Stimulated activated CD8-positive, alpha-beta memory T cell treated with anti-CD3 and anti-CD28 coated beads, Interleukin-12 subunit alpha, Interleukin-12 subunit beta, amount 100 ng/mL, for 24 hours (primary cell): ENCODE measurements at regions not wholly inside any gene's neighbourhood (a gene's known extent, or its start where the extent isn't known, plus 50 kb on each side); places are given as distances from the start of the nearest gene placed in this dataset.

Experiments
- DNase-seq: peaks from one replicate; pipeline ENCODE4 v3.0.0-alpha.2; 2020; ENCODE audit errors: extremely low read depth

DNA sequence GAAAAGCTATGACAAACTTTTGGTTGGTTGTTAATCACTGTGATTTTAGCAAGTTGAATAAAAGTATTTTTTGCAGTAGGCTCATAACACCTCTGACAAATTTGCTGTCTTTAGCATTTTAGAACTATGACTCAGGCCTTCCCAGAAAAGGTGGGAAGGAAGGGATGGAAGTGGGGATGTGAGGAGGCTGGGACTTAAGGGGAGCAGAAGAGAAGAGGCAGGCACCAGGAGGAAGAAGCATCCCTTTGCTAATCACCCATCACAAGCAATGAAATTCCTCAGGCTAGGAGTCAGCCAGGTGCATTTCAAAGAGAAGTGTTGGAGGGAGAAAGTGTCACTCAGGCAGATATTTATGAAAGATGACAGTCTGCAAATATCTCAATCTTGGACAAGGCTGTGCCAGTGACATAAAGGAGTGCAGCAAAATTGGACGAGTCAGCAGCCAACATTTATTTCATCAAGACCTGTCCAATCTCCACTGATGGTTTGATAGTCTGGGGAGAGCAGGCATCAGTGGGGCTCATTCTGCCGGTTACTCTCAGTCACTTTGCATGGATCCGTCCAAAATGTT, 337.3 kb upstream of the ARRDC4 start:
- DNase-seq, result no peak

DNA sequence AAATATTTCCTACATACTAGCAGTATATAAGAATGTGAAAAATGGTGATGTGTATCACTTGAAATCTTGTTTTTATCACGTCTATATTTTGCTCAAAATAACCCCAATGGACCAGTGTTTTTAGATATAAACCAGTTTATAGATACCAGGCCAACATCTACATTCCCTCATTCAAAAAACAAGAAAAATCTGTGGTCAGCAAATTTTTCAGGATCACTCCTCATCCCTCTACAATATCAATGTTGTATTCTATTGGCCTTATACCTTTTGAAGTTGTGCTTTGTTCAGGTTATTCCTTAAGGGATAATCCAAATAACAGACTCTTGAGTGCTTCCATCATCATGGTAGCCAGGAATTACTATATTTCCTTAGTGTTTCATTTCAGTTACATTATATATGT, 332.9 kb upstream of the ARRDC4 start:
- no peak for DNase-seq

DNA sequence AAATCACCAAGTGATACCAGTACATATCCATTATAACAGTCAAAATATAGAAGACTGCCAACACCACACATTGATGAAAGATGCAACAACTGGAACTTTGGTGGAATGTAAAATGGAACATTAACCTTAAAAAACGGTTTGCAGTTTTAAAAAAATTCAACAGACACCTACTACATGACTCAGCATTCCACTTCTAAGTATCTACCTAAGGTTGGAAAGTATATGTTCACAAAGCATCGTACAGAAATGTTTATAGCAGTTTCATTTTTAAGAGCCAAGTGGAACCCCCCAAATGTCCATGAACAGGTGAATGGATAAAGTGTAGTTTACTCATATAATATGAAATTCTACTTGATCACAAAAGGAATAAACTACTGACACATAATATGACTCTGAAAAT, 314.7 kb upstream of the ARRDC4 start:
- DNase-seq, result no peak

DNA sequence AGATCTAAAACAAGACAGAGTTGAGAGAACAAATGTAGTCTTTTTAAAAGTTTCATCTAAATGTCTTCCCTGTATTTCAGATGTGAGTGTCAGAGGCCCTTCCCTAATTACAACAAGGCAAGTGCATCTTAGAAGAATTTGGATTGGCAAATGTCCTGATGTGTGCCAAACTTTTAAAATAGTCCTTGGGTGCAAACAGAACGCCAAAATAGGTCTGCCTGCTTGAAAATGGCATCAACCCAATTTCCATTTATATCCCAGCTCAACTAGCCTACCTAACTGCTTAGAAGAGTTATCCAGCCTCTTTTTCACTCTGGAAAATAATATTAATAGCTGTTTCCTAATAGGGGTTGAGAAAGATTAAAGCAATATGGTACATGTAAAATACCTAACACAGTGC, 311.8 kb upstream of the ARRDC4 start:
- DNase-seq, result no peak

DNA sequence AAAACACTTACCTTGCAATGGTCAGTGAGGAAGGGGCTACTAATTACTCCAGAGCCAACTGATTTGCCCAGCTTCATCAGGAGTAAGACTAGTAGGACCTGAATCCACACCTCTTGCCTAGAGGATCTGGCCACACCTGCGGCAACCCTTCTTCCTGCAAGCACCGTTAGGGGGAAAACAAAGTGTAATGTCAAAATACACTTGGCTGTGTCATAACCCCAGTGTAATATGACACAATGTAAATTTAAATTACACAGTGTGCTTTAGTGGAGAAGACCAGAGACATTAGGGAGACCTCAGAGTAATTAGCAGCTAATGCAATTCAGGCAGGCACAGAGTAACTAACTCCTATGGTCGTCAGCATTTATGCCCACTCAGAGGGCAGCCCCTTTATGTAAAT, 308.5 kb upstream of the ARRDC4 start:
- no peak for DNase-seq

DNA sequence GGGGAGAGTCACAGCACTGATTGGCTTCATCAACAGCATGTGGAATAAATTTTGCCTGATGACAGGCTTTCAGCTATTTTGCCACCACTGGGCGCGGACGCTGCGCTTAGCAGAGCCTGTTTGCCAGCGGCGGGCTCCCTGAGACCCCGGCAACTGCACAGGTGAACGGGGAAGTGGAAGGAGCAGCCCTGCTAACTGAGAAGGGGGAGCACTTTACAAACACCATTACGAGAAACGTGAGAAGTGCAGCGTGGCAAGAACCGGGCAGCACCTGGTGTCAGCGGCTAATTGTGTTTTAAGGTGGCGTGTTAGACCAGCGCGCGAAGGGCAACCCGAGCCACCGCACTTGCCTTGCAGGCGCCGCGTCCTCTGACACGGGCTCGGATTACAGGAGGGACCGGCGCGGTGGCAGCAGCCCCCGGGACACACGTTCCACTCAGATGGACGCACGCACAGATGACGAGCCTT, 307.8 kb upstream of the ARRDC4 start:
- DNase-seq, result no peak

DNA sequence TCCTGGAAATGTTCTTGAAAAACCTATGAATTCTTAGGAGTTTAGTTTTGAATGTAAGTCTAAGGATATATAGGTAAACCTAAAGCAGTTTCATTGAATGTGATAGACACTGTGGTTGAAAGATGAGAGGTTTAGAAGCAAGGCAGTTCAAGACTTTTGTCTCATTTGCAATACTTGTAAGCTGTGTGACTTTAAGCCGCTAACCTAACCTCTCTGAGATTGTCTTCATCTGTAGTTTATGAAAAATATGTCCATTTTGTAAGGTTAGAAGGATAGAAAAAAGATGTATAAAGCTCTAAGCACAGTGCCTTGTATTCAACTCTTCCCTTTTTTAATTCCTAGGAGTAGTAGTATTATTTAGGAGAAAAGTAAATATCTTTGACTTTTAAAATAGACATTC, 306.6 kb upstream of the ARRDC4 start:
- no peak for DNase-seq

DNA sequence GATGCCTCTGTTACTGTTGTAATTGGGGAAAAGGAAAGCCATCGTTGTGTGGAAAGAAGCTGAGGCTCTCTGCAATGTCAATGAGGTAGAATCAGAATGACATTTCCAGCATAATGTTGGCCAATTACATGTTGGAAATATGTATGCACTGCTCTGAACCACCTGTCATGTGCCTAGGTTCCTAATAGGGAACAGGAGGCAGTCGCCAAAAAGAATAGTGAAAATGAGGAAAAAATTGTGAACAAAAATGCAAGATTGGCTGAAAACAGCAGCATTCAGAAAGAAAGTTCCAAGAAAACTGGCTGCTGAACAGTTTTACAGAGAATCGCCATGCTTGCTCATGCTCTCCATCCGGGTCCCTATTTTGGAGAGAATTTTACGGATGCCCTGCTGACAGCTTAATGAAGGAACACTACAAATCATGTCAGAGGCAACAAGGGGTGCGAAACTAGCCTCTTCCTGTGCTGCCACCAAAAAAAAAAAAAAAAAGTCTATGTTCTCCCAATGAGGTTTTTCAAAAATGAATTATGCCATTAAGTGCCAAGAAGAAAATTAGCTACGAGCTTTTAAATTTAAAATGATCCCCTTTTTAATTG, 305.9 kb upstream of the ARRDC4 start:
- no peak for DNase-seq

DNA sequence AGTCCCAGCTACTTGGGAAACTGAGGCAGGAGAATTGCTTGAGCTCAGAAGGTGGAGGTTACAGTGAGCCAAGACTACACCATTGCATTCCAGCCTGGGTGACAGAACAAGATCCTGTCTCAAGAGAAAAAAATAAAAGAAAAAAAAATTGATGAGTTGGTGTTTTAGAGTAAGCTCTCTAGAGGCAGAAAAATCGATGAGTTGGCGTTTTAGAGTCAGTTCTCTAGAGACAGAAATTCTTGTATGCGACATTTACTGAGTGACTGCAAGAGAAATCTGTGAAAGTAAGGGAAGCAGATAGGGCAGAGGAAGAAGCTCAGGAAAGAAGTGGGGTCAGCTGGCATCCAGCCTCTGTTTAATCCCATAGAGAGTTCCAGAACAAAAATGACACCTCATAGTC, 298.7 kb upstream of the ARRDC4 start:
- DNase-seq, result no peak

DNA sequence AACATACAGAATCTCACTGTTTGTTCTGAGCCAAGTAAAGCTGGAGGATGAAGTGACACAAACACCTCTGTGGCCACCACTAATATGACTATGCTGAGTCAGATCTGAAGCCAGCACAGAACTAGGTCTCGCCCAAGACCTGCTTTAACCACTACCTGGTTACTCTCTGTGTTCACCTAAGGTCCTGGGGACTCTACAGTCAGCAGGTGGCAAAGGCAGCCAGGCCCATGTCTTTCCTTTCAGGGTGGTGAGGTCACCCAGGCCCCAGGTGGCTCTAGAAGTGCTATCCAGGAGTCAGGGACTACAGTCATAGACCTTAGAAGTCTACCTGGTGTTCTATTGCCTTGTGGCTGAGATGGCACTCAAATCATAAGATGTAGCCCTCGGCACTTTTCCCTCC, 287.9 kb upstream of the ARRDC4 start:
- no peak for DNase-seq

DNA sequence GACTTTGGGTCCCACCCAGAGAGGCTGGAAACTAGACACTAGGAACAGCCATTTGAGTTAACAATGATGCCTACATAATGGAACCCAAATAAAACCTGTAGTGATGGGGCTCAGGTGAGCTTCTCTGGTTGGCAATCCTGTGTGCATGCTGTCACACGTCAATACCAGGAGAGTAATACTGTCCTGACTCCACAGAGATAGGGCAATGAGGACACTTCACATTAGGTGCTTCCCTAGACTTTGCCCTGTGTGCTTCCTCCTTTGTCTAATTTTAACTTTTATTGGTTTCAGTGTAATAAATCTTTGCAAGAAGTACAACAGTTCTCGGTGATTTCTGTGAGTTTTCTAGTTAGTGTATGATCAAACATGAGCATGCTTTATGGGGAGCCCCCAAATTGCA, 281.8 kb upstream of the ARRDC4 start:
- DNase-seq, result no peak

DNA sequence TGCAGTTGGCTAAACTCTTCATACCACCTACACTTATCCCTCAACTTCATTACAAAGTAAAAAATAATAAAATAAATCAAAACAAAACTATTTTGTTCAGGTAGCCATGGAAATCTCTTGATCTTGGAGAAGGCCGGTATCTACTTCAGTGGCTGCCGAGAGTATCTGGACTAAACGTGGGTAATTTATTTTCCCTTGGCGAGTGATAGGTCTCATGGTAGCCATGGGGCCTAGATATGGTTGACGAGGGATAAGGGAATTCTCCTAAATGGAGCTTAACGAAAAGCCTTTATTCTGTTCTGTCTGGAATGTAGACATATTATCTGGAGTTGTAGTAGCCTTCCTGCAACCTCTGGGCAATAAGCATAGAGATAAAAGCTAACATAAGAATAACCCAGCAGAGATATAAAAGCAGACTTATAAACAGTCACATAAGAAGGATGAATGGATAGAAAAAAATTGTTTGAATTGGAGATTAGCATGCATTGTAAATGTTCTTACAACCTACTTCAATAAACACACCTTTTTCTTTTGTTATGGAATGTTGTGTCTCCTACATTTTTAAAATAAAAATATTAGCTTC, 281.3 kb upstream of the ARRDC4 start:
- no peak for DNase-seq

DNA sequence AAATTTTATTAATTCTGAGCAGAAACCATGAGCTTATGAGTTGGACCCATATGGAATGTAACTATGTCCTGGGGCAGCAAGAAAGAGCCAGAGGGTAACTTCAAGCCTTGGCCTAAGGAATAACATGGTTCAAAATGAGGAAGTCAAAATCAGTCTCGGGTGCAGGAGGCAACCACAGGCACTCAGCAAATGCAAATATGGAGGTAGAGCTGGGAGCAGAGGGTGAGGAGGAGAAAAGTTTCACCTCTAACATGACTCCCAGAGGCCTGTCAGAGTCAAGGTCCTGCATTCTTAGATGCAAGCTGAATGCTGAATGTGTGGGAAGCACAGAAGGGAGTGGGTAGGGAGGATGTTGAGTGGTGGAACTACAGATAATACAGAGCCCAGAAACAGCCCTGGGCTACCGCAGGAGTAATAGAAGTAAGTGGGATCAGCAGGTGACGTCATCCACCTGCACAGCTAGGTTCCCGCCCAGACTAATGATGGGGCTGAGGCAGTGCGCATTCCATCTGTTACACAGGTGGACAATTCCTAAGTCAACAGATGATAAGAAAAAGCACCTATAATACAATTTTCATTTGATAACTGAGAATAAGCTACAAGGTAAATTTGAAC, 279.8 kb upstream of the ARRDC4 start:
- no peak for DNase-seq

DNA sequence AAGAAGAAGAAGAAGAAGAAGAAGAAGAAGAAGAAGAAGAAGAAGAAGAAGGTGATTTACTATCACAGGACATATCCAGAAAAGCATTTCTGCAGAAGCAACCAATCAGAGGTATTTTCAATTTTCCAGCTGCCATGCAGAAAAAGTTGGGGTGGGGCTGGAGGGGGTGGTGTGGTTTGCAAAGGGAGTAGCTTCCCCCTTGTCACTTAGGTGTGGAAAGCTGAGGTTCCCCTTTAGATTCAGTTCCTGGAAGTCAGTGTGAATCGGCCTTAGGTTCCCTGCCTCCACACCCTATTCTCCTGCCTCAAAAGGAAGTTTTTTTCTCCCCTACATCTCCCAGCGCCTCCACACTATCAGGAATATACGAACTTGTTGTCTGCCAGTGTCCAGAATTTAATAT, 276.7 kb upstream of the ARRDC4 start:
- DNase-seq, result no peak

DNA sequence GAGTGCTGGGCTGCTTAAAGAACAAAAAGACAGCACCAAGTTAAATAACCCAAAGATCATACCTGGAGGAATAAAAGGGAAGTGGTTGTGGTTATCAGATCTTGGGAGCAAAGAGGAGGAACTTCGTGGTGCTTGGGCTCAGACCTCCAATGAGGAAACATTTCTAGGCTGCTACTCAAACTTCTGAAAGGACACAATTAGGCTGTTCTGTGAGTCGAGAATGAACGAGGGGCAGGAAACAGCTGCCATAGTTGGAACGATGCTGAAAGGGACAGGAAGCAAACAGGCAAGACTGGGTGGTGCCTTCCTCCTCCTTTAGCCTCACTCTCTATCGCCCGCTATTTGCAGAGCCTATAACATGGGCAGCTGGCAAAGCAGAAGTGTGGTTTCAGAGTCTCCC, 276.3 kb upstream of the ARRDC4 start:
- no peak for DNase-seq

DNA sequence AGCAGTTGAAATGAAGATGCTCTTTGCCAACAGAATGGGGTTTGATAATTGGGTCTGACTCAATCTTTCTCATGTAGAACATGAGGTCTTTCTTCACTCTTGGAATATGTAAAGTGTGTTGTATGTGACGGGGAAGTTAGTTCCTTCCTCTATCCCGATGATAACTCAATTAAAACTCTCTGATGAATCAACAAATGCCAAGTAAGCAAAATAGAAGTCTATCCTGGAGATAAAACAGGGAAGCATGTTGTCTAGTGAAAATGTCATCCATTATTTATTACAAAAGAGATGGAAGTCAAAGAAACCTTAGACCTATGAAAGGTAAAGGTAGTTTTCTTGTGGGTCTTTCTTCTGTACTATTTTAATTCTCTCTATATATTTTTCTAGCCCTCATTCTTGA, 274.2 kb upstream of the ARRDC4 start:
- DNase-seq, result no peak

DNA sequence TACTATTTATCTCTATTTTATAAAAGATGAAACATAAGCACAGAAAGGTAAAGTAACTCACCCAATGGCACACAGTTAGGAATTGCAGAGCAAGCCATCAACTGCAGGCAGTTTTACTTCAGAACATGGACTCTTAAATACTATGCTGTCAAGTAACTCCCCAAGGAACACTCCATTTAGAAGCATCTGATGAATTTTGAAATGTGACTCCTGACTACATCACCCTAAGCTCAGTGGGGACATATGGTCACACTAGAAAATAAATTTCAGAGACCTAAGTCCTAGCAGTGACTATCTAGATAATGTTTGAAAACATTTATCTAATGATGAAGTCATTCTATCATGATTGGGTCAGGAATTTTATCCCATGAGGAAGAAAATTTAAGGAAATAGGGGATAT, 272.8 kb upstream of the ARRDC4 start:
- no peak for DNase-seq

DNA sequence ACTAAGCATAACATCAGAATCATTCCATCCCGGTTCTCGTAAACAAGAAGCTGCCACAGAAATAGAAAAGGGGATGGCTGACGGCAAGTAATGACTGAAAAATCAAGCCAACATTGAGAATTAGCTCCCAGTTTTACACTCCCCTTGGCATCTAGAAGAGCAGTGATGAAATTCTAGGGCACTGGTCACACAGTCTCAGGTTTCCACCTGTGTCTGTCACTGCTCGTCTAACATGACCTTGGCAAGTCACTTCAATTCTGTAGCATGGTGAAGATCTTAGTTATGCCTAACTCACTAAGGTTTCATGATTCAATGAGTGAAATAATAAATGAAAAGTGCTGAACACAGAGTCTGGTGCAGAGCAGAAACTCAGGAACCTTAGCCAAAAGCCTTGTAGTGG, 272.3 kb upstream of the ARRDC4 start:
- DNase-seq, result no peak

DNA sequence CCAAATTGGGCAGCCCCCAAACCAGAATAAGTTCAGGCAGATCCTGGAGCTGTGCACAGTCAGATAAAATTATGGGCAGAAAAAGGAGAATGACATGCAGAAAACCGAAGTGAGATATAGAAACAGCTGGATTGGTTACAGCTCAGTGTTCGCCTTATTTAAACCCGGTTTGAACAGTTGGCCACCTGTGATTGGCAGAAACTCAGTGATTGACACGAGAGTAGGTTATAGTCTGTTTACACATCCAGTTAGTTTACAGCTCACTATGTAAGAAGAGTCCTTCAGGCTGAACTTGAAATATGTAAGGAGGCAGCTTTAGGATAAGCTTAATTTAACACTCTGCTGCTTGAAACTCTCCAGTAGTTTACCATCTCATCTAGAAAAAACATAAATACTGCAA, 271.6 kb upstream of the ARRDC4 start:
- no peak for DNase-seq

DNA sequence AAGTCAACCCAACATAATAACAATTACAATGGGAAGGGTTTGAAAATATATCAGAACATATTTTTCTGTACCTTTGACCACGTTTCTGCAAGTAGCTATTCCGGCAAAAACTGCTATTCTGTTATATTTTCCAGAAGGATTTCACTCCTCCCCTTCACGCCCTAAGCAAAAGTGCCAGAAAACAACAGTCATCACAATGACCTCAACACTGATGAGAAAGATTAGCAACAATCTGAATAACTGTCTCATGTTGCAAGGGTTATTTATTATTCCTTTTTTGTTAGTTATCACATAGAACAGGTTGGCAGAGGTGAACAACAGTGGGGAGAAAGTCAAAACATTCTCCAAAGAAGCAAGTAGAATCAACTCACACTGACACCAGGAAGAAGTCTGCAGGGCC, 269.4 kb upstream of the ARRDC4 start:
- DNase-seq, result no peak

DNA sequence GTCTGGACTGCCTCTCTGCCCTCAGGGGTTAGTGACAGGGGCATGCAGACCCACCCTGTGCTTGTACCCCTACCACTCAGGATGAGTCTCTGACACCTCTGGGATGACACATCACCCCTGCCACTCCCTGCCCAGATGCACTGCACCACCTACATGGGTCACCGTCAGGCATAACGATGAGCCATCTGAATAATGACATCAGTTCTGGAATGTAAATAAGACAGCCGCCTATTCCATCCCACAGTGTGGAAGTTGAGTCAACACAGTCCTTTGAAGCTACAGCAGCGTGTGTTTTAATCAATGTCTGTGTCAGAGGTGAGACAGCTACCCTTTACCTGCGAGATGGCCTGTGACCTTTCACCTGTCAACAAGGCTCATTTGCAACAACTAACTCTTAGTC, 268.7 kb upstream of the ARRDC4 start:
- no peak for DNase-seq

DNA sequence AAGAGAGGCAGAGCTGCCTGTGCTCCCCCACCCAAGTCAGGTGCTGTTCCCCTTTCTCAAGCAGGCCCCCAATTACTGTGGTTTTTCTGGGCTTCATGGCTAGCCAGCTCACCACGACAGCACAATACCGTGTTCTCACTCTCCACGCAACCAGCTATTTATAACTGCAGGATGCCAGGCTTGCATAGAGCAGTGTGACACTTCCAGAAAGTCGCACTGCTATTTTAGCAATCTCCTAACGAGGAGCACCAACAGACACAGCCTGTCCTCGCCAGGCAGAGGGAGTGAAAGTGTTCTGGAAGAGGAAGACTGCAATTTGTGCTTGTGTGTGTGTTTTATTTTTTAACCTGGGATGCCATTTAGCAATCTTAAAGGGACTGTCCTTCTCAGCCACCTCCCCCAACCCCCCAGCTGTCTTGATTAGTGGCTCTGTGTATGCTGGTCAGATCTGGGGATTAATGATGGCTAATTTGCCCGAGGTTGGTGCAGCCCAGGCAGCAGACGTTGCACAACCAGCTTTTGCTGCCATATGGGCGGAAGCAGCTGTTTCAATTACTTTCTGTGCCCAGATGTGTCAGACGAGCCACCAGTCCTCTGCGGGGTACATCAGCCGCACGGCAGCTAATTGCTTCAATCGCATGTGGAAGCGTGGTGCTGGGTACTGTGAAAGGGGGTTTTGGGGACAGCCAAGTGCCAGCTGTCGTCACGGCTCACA, 268.0 kb upstream of the ARRDC4 start:
- no peak for DNase-seq

DNA sequence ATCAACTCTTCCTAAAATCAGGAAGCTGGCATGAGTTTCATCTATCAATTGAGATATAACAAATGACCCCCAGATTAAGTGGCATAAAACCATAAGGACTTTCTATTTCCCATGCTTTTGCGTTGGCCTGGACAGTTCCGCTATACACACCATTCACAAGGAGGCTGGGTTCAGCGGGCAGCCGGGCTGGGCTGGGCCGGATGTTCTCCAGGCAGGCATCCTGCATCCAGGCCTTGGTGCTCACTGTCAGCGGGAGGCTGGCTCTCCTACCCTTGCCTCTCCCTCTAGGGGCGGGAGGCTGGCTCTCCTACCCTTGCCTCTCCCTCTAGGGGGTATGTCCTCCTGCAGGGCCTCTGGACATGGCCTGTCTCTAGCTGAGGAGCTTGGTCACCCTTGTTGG, 266.0 kb upstream of the ARRDC4 start:
- DNase-seq, result no peak
